Activated CD4-positive, alpha-beta memory T cell treated with anti-CD3 and anti-CD28 coated beads for 36 hours (primary cell): ENCODE measurements at regions not wholly inside any gene's neighbourhood (a gene's known extent, or its start where the extent isn't known, plus 50 kb on each side); places are given as distances from the start of the nearest gene placed in this dataset.

Source experiments
- CTCF ChIA-PET: fragments of 350-600 bp; sonication (Branson Sonifier 250); formaldehyde crosslinking; loops from one replicate; lab custom pipeline; 2021; ENCODE audit warnings: antibody characterized with exemption, inconsistent platforms; lab: Charles Lee
- POLR2A ChIA-PET: fragments of 350-600 bp; sonication (Branson Sonifier 250); formaldehyde crosslinking; loops from one replicate; lab custom pipeline; 2021; ENCODE audit warnings: antibody characterized with exemption; lab: Charles Lee
- DNase-seq: peaks from one replicate; pipeline ENCODE4 v3.0.0-alpha.2; 2020
- H3K27ac Mint-ChIP-seq: one replicate; pipeline ENCODE4 v1.8.0; 2021; ENCODE audit warnings: mixed read lengths
- H3K27me3 Mint-ChIP-seq: one replicate; pipeline ENCODE4 v1.8.0; 2021; ENCODE audit warnings: mixed read lengths
- H3K36me3 Mint-ChIP-seq: one replicate; pipeline ENCODE4 v1.8.0; 2021; ENCODE audit warnings: mixed read lengths
- H3K4me1 Mint-ChIP-seq: one replicate; pipeline ENCODE4 v1.8.0; 2021; ENCODE audit warnings: low read depth, mixed read lengths
- H3K4me3 Mint-ChIP-seq: one replicate; pipeline ENCODE4 v1.8.0; 2021; ENCODE audit warnings: mild to moderate bottlenecking, mixed read lengths
- H3K9me3 Mint-ChIP-seq: one replicate; pipeline ENCODE4 v1.8.0; 2021; ENCODE audit warnings: mixed read lengths
- intact Hi-C: fragments of 100-400 bp; cut with micrococcal nuclease; formaldehyde crosslinking; loops from one replicate; pipeline ENCODE4 v1.15.1; 2023

DNA sequence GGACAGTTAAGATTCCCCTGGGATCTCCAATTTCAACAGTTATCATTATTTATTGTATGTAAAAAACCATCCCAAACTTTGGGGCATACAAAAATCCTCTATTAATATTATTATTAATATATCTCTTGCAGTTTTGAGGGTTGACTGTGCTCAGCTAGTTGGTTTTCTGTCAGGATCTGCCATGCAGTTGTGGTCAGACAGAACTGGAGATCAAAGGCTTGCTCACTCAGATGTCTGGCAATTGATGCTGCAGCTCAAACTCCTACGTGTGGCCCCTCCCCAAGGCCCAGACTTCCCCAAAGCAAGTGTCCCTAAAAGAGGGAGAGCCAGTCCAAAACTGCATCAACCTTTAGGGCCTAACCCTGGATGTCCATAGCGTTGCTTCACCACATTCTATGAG, 204.7 kb downstream of the TTC32 start:
- DNase-seq = no peak
- Mint-ChIP-seq H3K36me3 (no peaks in the 10 kb centered on the region), H3K4me3 (no peak overlapping the region), H3K9me3 (peaks cover 11% of the 10 kb centered on the region), H3K27me3 (no peaks in the 10 kb centered on the region), H3K27ac (no peak overlapping the region), H3K4me1 (no peaks in the 10 kb centered on the region)
- intact Hi-C loops = no loop called here
- CTCF ChIA-PET = no interaction called here
- POLR2A ChIA-PET = no interaction called here

DNA sequence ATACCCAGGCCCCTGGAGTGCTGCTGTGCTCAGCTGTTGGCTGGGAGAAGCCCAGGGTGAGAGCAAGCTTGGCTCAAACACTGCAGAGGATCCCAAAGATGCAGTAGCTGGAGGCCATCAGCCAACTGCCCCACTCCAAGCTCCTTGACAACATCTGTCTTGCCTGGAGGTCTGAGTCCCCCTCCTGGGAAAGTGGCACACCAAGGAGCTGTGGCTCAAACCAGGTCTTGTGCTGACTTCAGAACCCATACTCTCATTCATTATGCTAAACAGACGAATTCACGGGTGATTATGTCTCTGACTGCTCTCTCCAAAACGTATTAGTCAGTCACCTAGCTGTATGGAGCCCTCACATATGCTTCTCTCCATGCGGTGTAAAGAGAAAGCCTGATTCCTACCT, 206.1 kb downstream of the TTC32 start:
- Mint-ChIP-seq H3K9me3 (peaks cover 11% of the 10 kb centered on the region), H3K36me3 (no peaks in the 10 kb centered on the region), H3K4me1 (no peaks in the 10 kb centered on the region), H3K27ac (no peak overlapping the region), H3K4me3 (no peak overlapping the region), H3K27me3 (no peaks in the 10 kb centered on the region)
- ChIA-PET CTCF (no interaction called here), POLR2A (no interaction called here)
- intact Hi-C loops = no loop called here
- DNase-seq = no peak

DNA sequence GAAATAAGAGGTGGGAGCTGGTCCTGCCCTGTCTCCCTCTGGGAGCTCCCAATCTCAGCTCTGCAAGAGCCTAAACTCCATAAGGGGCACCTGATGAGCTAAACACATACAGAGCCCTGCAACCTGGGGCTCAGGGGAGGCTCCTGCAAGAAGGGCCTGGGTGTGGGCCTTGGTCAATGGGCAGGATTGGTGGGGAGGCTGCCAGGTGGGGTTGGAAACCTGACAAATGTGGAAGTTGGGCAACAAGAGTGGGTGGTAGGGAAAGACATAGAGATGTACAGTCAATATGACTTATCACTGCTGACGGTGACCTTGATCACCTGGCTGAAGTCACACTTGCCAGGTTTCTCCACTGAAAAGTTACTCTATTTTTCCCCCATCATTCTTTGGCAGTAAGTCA, 209.9 kb downstream of the TTC32 start:
- peaks cover 2% of the 10 kb centered on the region for H3K9me3 Mint-ChIP-seq
- no peak overlapping the region for H3K4me3 Mint-ChIP-seq
- H3K36me3 Mint-ChIP-seq = no peaks in the 10 kb centered on the region
- ChIA-PET CTCF (no interaction called here), POLR2A (no interaction called here)
- H3K4me1 Mint-ChIP-seq = no peaks in the 10 kb centered on the region
- intact Hi-C loops = no loop called here
- no peak for DNase-seq
- H3K27ac Mint-ChIP-seq = no peak overlapping the region
- H3K27me3 Mint-ChIP-seq = peaks cover 1% of the 10 kb centered on the region

DNA sequence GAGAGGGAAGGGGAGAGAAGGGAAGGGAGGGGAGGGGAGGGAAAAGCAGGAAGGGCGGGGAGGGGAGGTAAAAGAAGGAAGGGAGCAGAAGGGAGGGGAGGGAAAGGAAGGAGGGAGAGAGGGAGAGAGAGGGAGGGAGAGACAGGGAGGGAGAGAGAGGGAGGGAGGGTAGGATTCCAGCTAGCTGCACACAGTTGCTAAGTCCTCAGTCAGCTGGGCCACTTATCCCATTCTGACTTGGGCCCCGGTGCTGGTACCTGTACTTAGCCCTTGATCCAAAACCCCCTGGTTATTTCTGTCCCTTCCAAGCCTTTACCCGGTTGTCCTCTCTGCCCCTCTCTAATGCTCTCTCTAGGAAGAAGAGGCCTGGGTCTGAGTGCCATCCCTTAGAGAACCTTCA, 211.4 kb downstream of the TTC32 start:
- no peak overlapping the region for H3K27ac Mint-ChIP-seq

DNA sequence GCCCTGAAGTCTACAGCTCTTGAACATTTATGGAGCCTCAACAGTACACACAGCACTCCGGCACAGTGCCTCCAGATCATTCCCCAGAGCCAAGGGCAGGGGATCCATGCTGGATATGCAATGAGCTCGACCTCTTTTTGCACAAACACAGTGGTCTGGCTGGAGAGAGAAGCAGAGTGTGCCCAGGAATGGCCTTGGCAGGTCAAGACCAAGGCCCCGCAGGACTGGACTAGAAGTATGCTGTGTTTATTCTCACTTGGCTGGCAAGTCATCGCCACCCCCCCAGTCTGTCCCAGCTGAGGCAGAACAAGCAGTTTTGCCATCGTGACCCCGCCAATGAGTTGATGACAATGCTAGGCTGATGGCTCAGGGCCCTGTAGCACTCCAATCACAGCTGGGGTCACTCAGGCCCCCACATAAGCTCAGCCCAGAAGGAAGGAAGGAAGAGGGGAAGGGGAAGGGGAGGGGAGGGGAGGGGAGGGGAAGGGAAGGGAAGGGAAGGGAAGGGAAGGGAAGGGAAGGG, 212.1 kb downstream of the TTC32 start:
- peaks cover 1% of the 10 kb centered on the region for H3K27me3 Mint-ChIP-seq
- no peaks in the 10 kb centered on the region for H3K36me3 Mint-ChIP-seq
- H3K27ac Mint-ChIP-seq = no peak overlapping the region
- H3K9me3 Mint-ChIP-seq = no peaks in the 10 kb centered on the region
- ChIA-PET CTCF (no interaction called here), POLR2A (no interaction called here)
- intact Hi-C loops = no loop called here
- no peaks in the 10 kb centered on the region for H3K4me1 Mint-ChIP-seq
- DNase-seq = no peak
- no peak overlapping the region for H3K4me3 Mint-ChIP-seq

More for the DNA sequence above, 211.4 kb downstream of the TTC32 start:
- no peak for DNase-seq
- intact Hi-C loops = no loop called here
- no peaks in the 10 kb centered on the region for H3K4me1 Mint-ChIP-seq
- peaks cover 1% of the 10 kb centered on the region for H3K27me3 Mint-ChIP-seq
- H3K9me3 Mint-ChIP-seq = no peaks in the 10 kb centered on the region
- ChIA-PET POLR2A (no interaction called here), CTCF (no interaction called here)
- no peak overlapping the region for H3K4me3 Mint-ChIP-seq
- no peaks in the 10 kb centered on the region for H3K36me3 Mint-ChIP-seq

DNA sequence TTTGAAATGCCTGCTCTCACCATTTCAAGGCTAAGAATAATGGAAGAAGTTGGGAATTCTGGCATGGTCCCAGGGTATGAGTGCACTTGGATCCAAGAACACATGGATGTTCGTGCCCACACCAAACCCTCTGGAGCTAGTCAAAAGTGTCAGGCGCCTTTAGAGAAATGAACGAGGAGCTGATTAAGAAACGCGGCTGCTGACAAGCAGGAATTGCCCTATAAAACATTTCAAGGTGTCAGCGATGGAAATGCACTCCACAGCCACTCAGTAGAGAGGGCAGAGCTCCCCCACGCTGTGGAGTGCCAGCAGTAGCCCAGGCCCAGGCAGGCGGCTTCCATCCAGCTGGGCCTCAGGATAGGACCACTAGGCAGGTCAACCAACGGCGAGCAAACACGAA, 213.7 kb downstream of the TTC32 start:
- Mint-ChIP-seq H3K36me3 (no peaks in the 10 kb centered on the region), H3K9me3 (no peaks in the 10 kb centered on the region), H3K4me3 (no peak overlapping the region), H3K27me3 (peaks cover 1% of the 10 kb centered on the region), H3K4me1 (no peaks in the 10 kb centered on the region), H3K27ac (no peak overlapping the region)
- intact Hi-C loops = no loop called here
- ChIA-PET POLR2A (no interaction called here), CTCF (no interaction called here)
- no peak for DNase-seq

DNA sequence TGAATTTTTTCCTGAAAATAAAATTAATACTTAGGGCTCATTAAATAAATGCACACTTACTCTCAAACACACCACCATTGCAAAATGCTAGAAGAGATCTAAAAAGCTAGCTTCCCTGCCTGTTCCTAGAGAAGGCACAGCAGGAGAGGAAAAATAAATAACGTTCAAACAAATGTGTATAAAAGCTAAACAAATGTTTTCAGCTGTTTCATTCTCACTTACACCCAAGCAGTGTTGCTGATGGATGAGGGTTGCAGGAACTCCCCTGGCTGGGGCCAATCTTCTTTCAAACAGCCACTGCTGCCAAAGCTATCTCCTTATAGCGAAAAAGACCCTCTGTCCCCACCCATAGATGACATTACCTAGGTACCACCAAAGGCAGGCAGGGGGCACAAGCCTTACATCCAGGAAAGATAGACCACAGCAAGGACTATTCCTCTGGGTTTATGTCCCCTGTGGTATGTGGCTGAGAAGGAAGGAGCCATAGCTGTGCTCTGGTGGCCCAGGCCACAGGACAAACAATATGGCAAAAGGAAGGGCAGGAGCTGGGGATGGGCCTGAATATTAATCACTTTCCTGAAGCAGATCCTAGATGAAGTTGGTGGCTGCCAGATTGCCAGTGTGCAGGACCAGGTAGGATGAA, 214.6 kb downstream of the TTC32 start:
- no peak overlapping the region for H3K4me3 Mint-ChIP-seq
- peaks cover 1% of the 10 kb centered on the region for H3K27me3 Mint-ChIP-seq
- DNase-seq = no peak
- intact Hi-C loops = no loop called here
- ChIA-PET CTCF (no interaction called here), POLR2A (no interaction called here)
- H3K9me3 Mint-ChIP-seq = no peaks in the 10 kb centered on the region
- no peaks in the 10 kb centered on the region for H3K36me3 Mint-ChIP-seq
- no peaks in the 10 kb centered on the region for H3K4me1 Mint-ChIP-seq
- no peak overlapping the region for H3K27ac Mint-ChIP-seq

DNA sequence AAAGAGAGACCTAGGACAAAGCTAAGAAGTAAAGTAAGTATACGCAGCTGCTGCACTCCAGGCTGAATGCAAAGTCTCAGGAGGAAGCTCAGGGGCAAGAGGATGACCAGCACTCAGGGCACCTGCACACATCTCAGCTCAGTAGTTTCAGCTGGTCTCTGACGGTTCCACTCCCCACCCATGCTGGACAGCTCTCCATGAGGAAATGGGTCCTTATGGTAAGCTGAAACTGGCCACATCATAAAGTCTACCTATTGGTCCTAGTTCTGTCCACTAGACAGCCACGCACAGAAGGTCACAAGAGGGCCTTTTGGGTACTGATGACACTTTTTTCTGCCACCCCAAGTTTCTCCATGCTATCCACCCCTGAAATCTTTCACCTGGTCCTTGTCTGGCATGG, 215.3 kb downstream of the TTC32 start:
- POLR2A ChIA-PET = no interaction called here
- Mint-ChIP-seq H3K9me3 (no peaks in the 10 kb centered on the region), H3K36me3 (no peaks in the 10 kb centered on the region), H3K4me3 (no peak overlapping the region), H3K27ac (no peak overlapping the region), H3K4me1 (no peaks in the 10 kb centered on the region), H3K27me3 (peaks cover 1% of the 10 kb centered on the region)
- CTCF ChIA-PET = no interaction called here
- no peak for DNase-seq
- intact Hi-C loops = no loop called here

DNA sequence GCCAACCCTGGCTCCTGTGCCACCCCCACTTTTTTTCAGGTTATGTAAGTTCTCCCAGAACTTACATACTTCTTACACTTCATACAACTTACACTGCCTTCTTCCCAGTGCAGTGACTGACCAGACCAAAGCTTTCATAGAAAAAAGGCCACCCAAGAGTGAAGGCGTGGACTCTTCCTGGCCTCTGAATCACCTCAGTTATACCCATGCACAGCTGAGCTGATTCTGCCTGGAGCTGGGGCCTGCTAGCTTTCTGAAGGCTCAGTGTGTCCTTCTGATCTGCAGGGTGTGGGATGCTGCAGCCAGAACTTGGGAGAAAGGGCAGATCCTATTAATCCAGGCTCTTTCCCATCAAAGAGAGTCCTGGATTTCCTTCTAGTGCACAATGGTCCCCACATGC, 216.1 kb downstream of the TTC32 start:
- H3K27ac Mint-ChIP-seq = no peak overlapping the region
- DNase-seq = no peak
- POLR2A ChIA-PET = no interaction called here
- no peaks in the 10 kb centered on the region for H3K4me1 Mint-ChIP-seq
- intact Hi-C loops = no loop called here
- H3K9me3 Mint-ChIP-seq = no peaks in the 10 kb centered on the region
- H3K36me3 Mint-ChIP-seq = no peaks in the 10 kb centered on the region
- H3K4me3 Mint-ChIP-seq = no peak overlapping the region
- peaks cover 1% of the 10 kb centered on the region for H3K27me3 Mint-ChIP-seq
- CTCF ChIA-PET = no interaction called here

DNA sequence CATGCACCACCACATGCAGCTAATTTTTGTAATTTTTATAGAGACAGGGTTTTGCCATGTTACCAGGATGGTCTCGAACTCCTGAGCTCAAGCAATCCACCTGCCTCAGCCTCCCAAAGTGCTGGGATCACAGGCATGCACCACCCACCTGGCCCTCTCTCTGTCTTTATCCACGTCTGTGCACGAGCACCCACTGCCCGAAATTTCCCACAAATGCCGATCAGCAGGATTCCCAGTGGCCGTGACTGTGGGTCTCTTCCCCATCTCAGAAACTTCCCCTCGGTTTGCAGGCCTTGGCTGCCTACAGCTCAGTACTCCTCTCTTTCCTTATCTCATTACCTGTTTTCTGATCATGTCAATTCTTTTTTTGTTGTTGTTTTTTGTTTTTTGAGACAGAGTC, 217.3 kb downstream of the TTC32 start:
- ChIA-PET POLR2A (no interaction called here), CTCF (no interaction called here)
- Mint-ChIP-seq H3K4me1 (no peaks in the 10 kb centered on the region), H3K27me3 (peaks cover 1% of the 10 kb centered on the region), H3K36me3 (no peaks in the 10 kb centered on the region), H3K9me3 (no peaks in the 10 kb centered on the region), H3K4me3 (no peak overlapping the region), H3K27ac (no peak overlapping the region)
- intact Hi-C loops = no loop called here
- DNase-seq = no peak

DNA sequence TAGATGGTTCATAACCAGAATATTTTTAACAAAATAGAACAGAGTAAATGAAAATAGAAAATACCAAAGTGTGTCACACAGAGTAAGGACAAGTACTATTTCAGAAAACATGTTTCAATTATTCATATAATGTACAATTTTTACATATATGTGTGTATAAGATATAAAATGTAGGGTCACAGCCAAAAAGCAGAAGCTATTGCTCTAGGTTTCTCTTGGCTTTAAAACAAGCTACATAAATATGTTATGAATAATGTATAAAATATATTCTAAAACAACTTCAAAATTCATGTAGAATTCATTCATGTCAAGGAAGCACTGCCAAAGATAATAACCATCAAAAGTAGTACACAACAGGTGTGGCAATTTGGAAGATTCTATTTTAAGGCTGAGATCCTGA, 218.2 kb downstream of the TTC32 start:
- Mint-ChIP-seq H3K4me3 (no peak overlapping the region), H3K9me3 (no peaks in the 10 kb centered on the region)

DNA sequence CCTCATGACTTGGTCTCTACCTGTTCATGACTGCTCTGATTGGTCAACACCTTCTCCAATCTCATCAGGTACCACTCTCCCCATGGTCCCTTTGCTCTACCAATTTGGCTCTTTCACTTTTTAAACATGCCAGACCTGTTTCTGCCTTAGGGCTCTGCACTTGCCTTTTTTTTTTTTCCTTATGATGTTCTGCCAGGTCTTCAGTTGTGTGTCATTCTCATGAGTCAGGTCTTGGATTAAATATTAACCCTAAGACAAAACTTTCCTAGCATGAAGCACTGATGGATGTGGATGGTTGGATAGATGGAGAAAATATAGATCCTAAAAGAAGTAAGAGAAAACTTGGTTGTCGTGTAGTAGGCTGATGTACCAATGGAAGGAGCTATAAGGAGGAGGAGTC, 219.3 kb downstream of the TTC32 start:
- Mint-ChIP-seq H3K27me3 (peaks cover 1% of the 10 kb centered on the region), H3K27ac (no peak overlapping the region), H3K9me3 (no peaks in the 10 kb centered on the region), H3K4me3 (no peak overlapping the region), H3K36me3 (no peaks in the 10 kb centered on the region), H3K4me1 (no peaks in the 10 kb centered on the region)
- no peak for DNase-seq
- intact Hi-C loops = no loop called here
- ChIA-PET POLR2A (no interaction called here), CTCF (no interaction called here)

More for the DNA sequence above, 218.2 kb downstream of the TTC32 start:
- Mint-ChIP-seq H3K27me3 (peaks cover 1% of the 10 kb centered on the region), H3K36me3 (no peaks in the 10 kb centered on the region), H3K27ac (no peak overlapping the region), H3K4me1 (no peaks in the 10 kb centered on the region)
- intact Hi-C loops = no loop called here
- CTCF ChIA-PET = no interaction called here
- POLR2A ChIA-PET = no interaction called here
- no peak for DNase-seq

DNA sequence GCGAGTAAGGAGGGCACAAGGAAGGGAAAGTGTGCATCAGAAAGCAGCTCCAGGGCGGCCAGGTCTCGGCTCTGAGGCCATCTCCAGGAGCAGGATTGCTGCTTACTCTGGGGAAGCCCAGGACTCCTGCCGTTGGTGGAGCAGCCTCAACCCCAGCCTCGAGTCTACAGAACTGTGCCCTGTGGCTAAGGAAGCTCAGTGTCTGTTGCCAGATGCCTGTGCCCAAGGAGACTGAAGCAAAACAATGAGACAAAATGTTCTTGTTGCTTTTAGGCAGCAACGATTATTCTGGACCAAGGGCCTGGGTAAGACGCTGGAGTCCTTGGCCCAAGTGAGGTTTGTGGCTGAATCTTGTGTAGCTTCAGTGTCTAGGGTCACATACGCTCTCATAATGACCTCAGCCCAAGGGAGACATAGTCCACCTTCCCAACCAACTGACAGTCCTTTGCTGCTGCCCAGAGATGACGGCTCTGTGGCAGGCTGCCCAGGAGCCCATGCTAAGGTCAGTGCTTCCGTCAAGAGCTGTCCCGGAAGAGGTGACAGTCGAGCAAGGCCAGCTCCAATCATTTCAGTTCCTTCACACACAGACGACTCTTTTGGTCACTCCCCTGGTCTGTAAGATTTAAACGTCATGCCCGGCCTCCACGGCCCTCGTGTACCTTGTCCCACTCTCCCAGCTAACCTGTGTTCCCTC, 223.8 kb downstream of the TTC32 start:
- H3K4me3 Mint-ChIP-seq = no peak overlapping the region
- peaks cover 6% of the 10 kb centered on the region for H3K27me3 Mint-ChIP-seq
- H3K9me3 Mint-ChIP-seq = no peaks in the 10 kb centered on the region
- no peaks in the 10 kb centered on the region for H3K36me3 Mint-ChIP-seq
- intact Hi-C loops = no loop called here
- ChIA-PET POLR2A (no interaction called here), CTCF (no interaction called here)
- no peak overlapping the region for H3K27ac Mint-ChIP-seq
- H3K4me1 Mint-ChIP-seq = no peaks in the 10 kb centered on the region
- no peak for DNase-seq
